ENCODE measurements at regions not wholly inside any gene's neighbourhood (a gene's known extent, or its start where the extent isn't known, plus 50 kb on each side); places are given as distances from the start of the nearest gene placed in this dataset.

DNA sequence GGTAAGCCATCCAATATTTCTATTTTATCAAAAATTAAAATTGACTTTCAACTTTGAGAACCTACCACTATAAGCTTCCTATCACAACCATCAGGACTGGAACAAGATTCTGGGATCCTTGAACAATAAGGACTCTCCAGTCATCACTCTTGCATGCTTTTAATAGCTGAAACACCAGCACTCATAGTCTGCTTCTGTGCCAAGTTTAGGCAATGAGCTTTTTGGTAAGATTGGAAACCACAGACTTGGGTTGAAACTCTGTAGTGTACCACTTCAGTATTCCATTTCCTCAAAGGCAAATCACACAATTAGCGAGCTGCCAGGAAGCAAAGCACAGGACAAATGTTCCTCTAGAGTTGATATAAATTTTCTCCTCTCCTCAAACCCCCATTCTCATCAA is 1065.8 kb upstream of the SLC39A10 start:
- ATAC-seq (ENCODE audit: low FRiP score) (no peak), DNase-seq (ENCODE audit: low spot score) (no peak)

DNA sequence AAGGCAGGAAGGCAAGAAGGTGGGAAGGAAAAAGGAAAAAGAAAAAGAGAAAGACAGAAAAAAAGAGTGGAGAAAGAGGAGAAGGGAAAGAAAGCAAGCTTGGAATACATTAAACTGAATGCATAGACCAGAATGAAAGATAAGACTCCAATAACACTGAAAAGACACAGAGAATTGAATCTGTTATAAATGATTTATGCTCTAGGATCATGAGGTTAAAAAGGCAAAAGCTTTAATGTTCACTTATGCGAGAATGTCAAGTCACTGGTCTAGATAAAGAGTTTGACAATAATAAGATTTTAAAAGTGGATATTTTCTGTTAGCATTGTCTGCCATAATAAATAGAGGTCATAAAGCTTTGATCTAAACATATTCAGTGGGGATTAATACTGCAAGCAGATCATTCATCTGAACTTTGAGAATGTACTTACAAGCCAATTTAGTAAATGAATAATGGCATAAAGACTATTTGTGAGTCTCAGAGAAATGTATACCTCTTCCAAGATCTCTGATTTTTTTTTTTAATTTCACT is 1069.2 kb upstream of the SLC39A10 start:
- TF ChIP-seq, protein P1, sequence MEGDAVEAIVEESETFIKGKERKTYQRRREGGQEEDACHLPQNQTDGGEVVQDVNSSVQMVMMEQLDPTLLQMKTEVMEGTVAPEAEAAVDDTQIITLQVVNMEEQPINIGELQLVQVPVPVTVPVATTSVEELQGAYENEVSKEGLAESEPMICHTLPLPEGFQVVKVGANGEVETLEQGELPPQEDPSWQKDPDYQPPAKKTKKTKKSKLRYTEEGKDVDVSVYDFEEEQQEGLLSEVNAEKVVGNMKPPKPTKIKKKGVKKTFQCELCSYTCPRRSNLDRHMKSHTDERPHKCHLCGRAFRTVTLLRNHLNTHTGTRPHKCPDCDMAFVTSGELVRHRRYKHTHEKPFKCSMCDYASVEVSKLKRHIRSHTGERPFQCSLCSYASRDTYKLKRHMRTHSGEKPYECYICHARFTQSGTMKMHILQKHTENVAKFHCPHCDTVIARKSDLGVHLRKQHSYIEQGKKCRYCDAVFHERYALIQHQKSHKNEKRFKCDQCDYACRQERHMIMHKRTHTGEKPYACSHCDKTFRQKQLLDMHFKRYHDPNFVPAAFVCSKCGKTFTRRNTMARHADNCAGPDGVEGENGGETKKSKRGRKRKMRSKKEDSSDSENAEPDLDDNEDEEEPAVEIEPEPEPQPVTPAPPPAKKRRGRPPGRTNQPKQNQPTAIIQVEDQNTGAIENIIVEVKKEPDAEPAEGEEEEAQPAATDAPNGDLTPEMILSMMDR (IDR thresholded peaks at IDR 0.05): no peak
- ATAC-seq (ENCODE audit: low FRiP score) (no peak), DNase-seq (ENCODE audit: low spot score) (no peak)

More for the DNA sequence above, 1065.8 kb upstream of the SLC39A10 start:
- TF ChIP-seq, protein P1 (IDR thresholded peaks at IDR 0.05): no peak

DNA sequence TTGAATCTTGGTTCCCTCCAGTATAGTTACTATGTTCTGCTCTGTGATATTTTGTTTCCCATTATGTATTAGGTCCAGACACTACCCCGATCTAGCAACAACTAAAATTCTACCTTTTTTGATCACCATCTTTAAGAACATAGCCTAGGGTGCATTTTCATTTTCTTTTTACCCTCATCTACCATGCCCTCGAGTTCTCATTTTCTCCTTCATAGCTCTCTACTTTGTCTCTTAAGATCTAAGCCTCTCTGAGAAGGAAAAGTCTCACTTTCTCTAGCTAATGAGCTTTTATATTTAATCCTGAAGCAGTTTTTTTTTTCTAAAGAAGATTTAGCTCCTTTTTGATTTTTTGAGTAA is 1089.4 kb upstream of the SLC39A10 start:
- ATAC-seq (ENCODE audit: low FRiP score) (no peak), DNase-seq (ENCODE audit: low spot score) (no peak)
- TF ChIP-seq, protein P1 (IDR thresholded peaks at IDR 0.05): no peak

DNA sequence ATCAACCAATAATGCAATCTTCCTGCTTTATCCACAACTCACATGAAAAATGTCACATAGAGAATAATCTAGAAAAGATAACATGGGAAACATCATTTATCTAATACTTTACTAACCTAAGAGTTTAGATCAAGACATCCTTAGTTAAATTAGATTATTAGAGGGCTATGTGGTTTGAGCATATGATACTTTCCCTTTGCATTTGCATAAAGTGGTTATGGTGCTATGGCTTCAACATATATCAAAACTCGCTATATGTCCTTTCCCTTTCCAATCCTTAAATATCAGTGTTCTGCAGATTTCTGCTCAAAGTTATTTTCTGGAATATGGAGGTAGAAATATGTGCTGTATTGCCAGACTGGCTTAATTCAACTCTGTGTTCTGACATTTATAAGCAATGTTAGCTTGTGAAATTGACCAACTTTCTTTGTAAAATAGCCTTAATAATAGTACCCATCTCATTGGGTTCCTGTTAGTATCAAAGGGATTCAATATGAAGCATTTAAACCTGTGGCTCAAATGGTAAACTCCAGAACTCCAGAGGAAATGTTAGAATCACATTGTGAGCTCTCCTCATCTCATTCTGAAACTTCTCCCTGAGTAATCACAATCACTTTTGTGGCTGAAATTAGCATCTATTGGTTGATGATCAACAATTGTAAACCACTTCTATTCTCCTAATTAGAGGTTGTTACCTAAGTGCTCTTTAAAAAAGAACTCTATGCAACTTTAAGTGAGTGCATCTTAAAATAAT is 1089.9 kb upstream of the SLC39A10 start:
- TF ChIP-seq, protein P1 (IDR thresholded peaks at IDR 0.05): no peak
- DNase-seq (ENCODE audit: low spot score): no peak
- no peak for ATAC-seq (ENCODE audit: low FRiP score)

DNA sequence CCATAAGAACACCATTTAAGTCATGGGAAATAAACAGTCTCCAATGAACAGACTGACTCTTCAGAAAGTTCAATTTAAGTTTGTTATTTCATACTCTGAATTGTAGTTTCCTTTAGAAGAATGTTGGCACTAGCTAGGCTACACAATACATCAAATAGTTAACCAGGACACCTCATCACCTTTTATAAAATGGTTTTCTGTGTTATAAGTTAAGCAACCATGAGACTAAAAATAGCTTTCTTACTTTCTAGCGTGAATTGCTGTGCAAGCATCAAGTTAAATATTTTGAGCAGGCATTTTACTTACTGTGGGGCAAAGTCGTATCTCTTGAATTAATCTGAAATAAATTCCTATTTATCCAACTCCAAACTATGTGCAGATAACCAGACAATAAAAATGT is 1092.6 kb upstream of the SLC39A10 start:
- TF ChIP-seq, protein P1 (IDR thresholded peaks at IDR 0.05): no peak
- ATAC-seq (ENCODE audit: low FRiP score): no peak
- DNase-seq (ENCODE audit: low spot score): no peak

DNA sequence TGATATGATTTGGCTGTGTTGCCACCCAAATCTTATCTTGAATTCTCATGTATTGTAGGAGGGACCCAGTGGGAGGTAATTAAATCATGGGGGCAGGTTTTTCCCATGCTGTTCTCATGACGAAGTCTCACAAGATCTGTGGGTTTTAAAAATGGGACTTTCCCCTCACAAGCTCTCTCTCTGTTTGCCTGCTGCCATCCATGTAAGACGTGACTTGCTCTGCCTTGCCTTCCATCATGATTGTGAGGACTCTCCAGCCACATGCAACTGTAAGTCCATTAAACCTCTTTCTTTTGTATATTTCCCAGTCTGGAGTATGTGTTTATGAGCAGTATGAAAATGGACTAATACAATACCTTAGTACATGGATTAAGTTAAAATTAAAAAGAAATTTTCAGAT is 1094.7 kb upstream of the SLC39A10 start:
- DNase-seq (ENCODE audit: low spot score) (no peak), ATAC-seq (ENCODE audit: low FRiP score) (no peak)
- TF ChIP-seq, protein P1 (IDR thresholded peaks at IDR 0.05): no peak

DNA sequence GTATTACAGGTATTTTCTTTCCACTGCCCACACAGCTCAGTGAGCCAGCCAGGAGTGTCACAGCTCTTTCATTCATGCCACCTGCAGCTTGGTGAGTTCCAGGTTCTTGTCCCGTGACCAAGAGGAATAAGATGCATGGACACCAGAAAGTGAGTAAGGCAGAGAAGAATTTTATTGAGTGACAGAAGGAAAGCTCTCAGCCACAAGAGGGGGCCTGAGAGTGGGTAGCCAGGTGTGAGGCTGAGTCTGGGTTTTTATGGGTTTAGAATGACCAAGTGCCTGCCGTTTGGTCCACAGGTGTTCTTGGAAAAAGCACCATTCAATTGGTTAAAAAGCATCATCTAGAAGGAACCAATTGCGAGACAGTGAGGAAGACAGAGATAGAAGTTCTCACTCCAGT is 1097.1 kb upstream of the SLC39A10 start:
- no peak for ATAC-seq (ENCODE audit: low FRiP score)
- TF ChIP-seq, protein P1 (IDR thresholded peaks at IDR 0.05): no peak
- DNase-seq (ENCODE audit: low spot score): no peak

Data from omental fat pad (tissue), 3 donors.